GM12878 (cell line): ENCODE measurements at regions not wholly inside any gene's neighbourhood (a gene's known extent, or its start where the extent isn't known, plus 50 kb on each side); places are given as distances from the start of the nearest gene placed in this dataset.

Source experiments
- ATAC-seq: fragments of 200-7000 bp; cut with Tn5 transposase; 3 replicates; pipeline ENCODE4 v1.9.1; 2020; ENCODE audit warnings: mild to moderate bottlenecking, moderate library complexity
- BruUV-seq: library from RNA; stranded (reverse); fragments of 400-500 nt; replicated peaks from 2 replicates; lab custom pipeline; 2021; lab: Mats Ljungman, UMichigan
- CTCF ChIA-PET: fragments of 300-600 bp; sonication (Branson Sonifier 250); formaldehyde crosslinking; extraction: SDS; loops from one replicate; lab custom pipeline; 2021; ENCODE audit warnings: inconsistent platforms; lab: Yijun Ruan, JAX
- POLR2A ChIA-PET: fragments of 350-600 bp; formaldehyde crosslinking; extraction: SDS; loops from one replicate; lab custom pipeline; 2021; ENCODE audit warnings: inconsistent platforms; lab: Charles Lee
- RAD21 ChIA-PET: fragments of 300-600 bp; sonication (Branson Sonifier 250); formaldehyde crosslinking; loops from one replicate; lab custom pipeline; 2023; ENCODE audit warnings: antibody characterized with exemption; ENCODE audit not compliant: unreplicated experiment; lab: Charles Lee
- SMC1A ChIA-PET: fragments of 300-600 bp; sonication (Branson Sonifier 250); formaldehyde crosslinking; loops from one replicate; lab custom pipeline; 2023; ENCODE audit not compliant: unreplicated experiment, uncharacterized antibody; lab: Charles Lee
- DNase-seq: peaks from one replicate; pipeline ENCODE4 v3.0.0-alpha.2; 2011; ENCODE audit warnings: low read depth, low spot score
- FAIRE-seq: peaks from 3 replicates; lab custom pipeline; 2011; peaks lifted over from hg19 to GRCh38; lab: Jason Lieb, UNC
- H2AFZ ChIP-seq: 2 replicates; pipeline ENCODE4 v1.6.0; 2011; ENCODE audit warnings: low read depth, low read length, control low read depth; ENCODE audit not compliant: control insufficient read depth
- H3K27ac ChIP-seq: 2 replicates; pipeline ENCODE4 v1.5.1; 2011; ENCODE audit warnings: control low read depth; ENCODE audit not compliant: control insufficient read depth, insufficient read depth
- H3K27me3 ChIP-seq, 2 experiments: replicated peaks in 1 of 2; 2 replicates each; pipeline versions ENCODE4 v1.6.0 to v1.6.1; 2011; ENCODE audit warnings: low read length in 1 of 2; ENCODE audit not compliant: control insufficient read depth in 2 of 2, insufficient read depth in 2 of 2
- H3K36me3 ChIP-seq, 2 experiments: 2 replicates each; pipeline ENCODE4 v1.5.1; 2011; ENCODE audit warnings: low read length in 1 of 2; ENCODE audit not compliant: control insufficient read depth in 2 of 2, insufficient read depth in 2 of 2
- H3K4me1 ChIP-seq: 2 replicates; pipeline ENCODE4 v1.6.1; 2011; ENCODE audit warnings: mild to moderate bottlenecking, low read length, moderate library complexity, mixed read lengths; ENCODE audit not compliant: control insufficient read depth, insufficient read depth
- H3K4me2 ChIP-seq: 2 replicates; pipeline ENCODE4 v1.6.0; 2011; ENCODE audit warnings: control low read depth; ENCODE audit not compliant: control insufficient read depth, insufficient read depth
- H3K4me3 ChIP-seq: fragments of 200-600 bp; sonication (generic); 2 replicates; pipeline ENCODE4 v1.5.1; 2016
- H3K79me2 ChIP-seq: 2 replicates; pipeline ENCODE4 v1.6.0; 2011; ENCODE audit warnings: low read length; ENCODE audit not compliant: control insufficient read depth, insufficient read depth
- H3K9ac ChIP-seq: 2 replicates; pipeline ENCODE4 v1.8.0; 2011; ENCODE audit warnings: low read length, control low read depth, mixed read lengths; ENCODE audit not compliant: control insufficient read depth, insufficient read depth
- H3K9me3 ChIP-seq: replicated peaks from 3 replicates; pipeline ENCODE4 v1.5.1; 2011; ENCODE audit warnings: mild to moderate bottlenecking, low read length; ENCODE audit not compliant: control insufficient read depth, insufficient read depth
- H4K20me1 ChIP-seq: 2 replicates; pipeline ENCODE4 v1.6.0; 2011; ENCODE audit not compliant: control insufficient read depth, insufficient read depth
- CBX3 ChIP-seq: fragments of 200-600 bp; sonication (generic); IDR thresholded peaks from 2 replicates; pipeline ENCODE4 v1.6.1; 2016; ENCODE audit warnings: low read depth, borderline replicate concordance
- FOS ChIP-seq: IDR thresholded peaks from 3 replicates; pipeline ENCODE4 v1.6.1; 2011; ENCODE audit warnings: borderline replicate concordance; ENCODE audit not compliant: insufficient read length; ENCODE audit errors: extremely low read depth
- NFYB ChIP-seq: IDR thresholded peaks from 2 replicates; pipeline ENCODE4 v1.6.1; 2011; ENCODE audit warnings: low read depth, mild to moderate bottlenecking, low read length, improper control_type of control experiment, moderate library complexity; ENCODE audit not compliant: insufficient read depth
- POLR2A ChIP-seq: IDR thresholded peaks from 2 replicates; pipeline ENCODE4 v1.6.1; 2011; ENCODE audit warnings: low read depth, mild to moderate bottlenecking, low read length
- POLR2AphosphoS2 ChIP-seq: IDR thresholded peaks from 2 replicates; pipeline ENCODE4 v1.6.1; 2011; ENCODE audit warnings: low read depth, mild to moderate bottlenecking, low read length, improper control_type of control experiment, moderate library complexity
- RAD21 ChIP-seq: IDR thresholded peaks from 2 replicates; pipeline ENCODE4 v1.6.1; 2011; ENCODE audit warnings: mild to moderate bottlenecking, low read depth, low read length, moderate library complexity; ENCODE audit not compliant: insufficient read depth
- RB1 ChIP-seq: fragments of 450-650 bp; formaldehyde crosslinking; IDR thresholded peaks from 2 replicates; pipeline ENCODE4 v1.6.1; 2017; ENCODE audit warnings: mild to moderate bottlenecking, borderline replicate concordance
- SMAD1 ChIP-seq: fragments of 450-650 bp; IDR thresholded peaks from 2 replicates; pipeline ENCODE4 v1.6.1; 2018; ENCODE audit warnings: mild to moderate bottlenecking, low read depth; ENCODE audit not compliant: partially characterized antibody
- SP1 ChIP-seq: IDR thresholded peaks from one replicate; pipeline ENCODE4 v1.6.1; 2011; ENCODE audit warnings: low read depth, low read length
- SREBF2 ChIP-seq: IDR thresholded peaks from 2 replicates; pipeline ENCODE4 v1.6.1; 2012; ENCODE audit warnings: mild to moderate bottlenecking, low read length
- TCF7 ChIP-seq: IDR thresholded peaks from 2 replicates; pipeline ENCODE4 v1.6.1; 2014; ENCODE audit warnings: antibody characterized with exemption, borderline replicate concordance
- ZBED1 ChIP-seq: IDR thresholded peaks from 2 replicates; pipeline ENCODE4 v1.6.1; 2016; ENCODE audit warnings: borderline replicate concordance
- ZNF622 ChIP-seq: fragments of 450-650 bp; IDR thresholded peaks from 2 replicates; pipeline ENCODE4 v1.6.1; 2017; ENCODE audit warnings: mild to moderate bottlenecking, inconsistent platforms
- WGBS: methylation state at CpG from one replicate; pipeline ENCODE4 v1.1.6; 2016; ENCODE audit warnings: low lambda C conversion rate; ENCODE audit not compliant: insufficient replicate concordance, insufficient coverage; ENCODE audit errors: missing lambda C conversion rate; 5-methylcytosine and 5-hydroxymethylcytosine counted together
- in situ Hi-C: fragments of 300-500 bp; cut with MboI; formaldehyde crosslinking; loops from 9 replicates; pipeline ENCODE4 v1.14.3; 2018; ENCODE audit warnings: mixed read lengths
- intact Hi-C: fragments of 100-400 bp; cut with micrococcal nuclease; formaldehyde crosslinking; loops from one replicate; pipeline ENCODE4 v1.14.2; 2022; ENCODE audit not compliant: unreplicated experiment
- TF ChIP-seq, protein P1 (sequence below): fragments of 450-650 bp; IDR thresholded peaks from 2 replicates; pipeline ENCODE4 v1.6.1; 2017; ENCODE audit warnings: mild to moderate bottlenecking
- TF ChIP-seq, protein P2 (sequence below): fragments of 450-650 bp; IDR thresholded peaks from 2 replicates; pipeline ENCODE4 v1.6.1; 2017; ENCODE audit warnings: antibody characterized with exemption, mild to moderate bottlenecking, moderate library complexity
- TF ChIP-seq, protein P3 (sequence below): fragments of 450-650 bp; IDR thresholded peaks from 2 replicates; pipeline ENCODE4 v1.6.1; 2017; ENCODE audit warnings: mild to moderate bottlenecking, low read depth, inconsistent platforms; ENCODE audit not compliant: poor library complexity, severe bottlenecking
- TF ChIP-seq, protein P4 (sequence below): fragments of 450-650 bp; formaldehyde crosslinking; IDR thresholded peaks from 2 replicates; pipeline ENCODE4 v1.4.0; 2022; ENCODE audit warnings: mild to moderate bottlenecking, moderate library complexity

DNA sequence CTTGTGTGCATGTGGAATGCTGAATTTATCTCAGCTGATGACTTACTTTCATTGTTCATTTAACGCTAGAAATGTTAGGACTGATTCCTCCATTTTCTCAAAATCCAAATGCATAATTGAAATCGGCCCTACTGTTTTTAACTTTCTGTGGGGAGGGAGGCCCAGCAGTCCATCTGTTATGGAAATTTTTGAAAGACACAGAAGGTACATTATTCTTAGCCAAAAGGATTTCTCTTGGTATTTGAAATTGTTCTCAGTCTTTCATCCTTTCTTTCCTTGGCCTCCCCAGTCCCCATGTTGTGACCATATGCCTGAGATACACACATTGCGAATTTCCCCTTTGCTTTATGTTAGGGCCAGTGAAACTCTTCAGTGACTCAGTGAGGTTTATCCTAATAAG is 549.9 kb downstream of the IRX1 start:
- Histone ChIP-seq H3K4me1 (no peaks in the 10 kb centered on the region), H3K9me3 (no peaks in the 10 kb centered on the region; the same call in 2 of the 3 replicates), H2AFZ (no peak overlapping the region), H3K4me3 (no peak overlapping the region), H3K27ac (no peak overlapping the region), H3K36me3 (no peaks in the 10 kb centered on the region), H3K79me2 (no peaks in the 10 kb centered on the region), H3K27me3 (no peaks in the 10 kb centered on the region), H3K9ac (no peak overlapping the region), H3K4me2 (no peak overlapping the region), H4K20me1 (no peaks in the 10 kb centered on the region)
- ChIA-PET CTCF (no interaction called here), RAD21 (no interaction called here), POLR2A (no interaction called here), SMC1A (no interaction called here)
- intact Hi-C loops: no loop called here
- DNase-seq: no peak
- BruUV-seq: no TSS peak
- in situ Hi-C loops: no loop called here
- no peak for ATAC-seq
- WGBS: 5% methylated on average over 3 of the region's 3 CpGs
- no peak for FAIRE-seq
- no peak for TF ChIP-seq RB1
- no peak for TF ChIP-seq SMAD1
- no peak for TF ChIP-seq FOS
- TF ChIP-seq SP1: no peak
- TF ChIP-seq TCF7: no peak
- TF ChIP-seq CBX3: no peak
- TF ChIP-seq ZBED1: no peak
- TF ChIP-seq ZNF622: no peak
- TF ChIP-seq, protein P1, sequence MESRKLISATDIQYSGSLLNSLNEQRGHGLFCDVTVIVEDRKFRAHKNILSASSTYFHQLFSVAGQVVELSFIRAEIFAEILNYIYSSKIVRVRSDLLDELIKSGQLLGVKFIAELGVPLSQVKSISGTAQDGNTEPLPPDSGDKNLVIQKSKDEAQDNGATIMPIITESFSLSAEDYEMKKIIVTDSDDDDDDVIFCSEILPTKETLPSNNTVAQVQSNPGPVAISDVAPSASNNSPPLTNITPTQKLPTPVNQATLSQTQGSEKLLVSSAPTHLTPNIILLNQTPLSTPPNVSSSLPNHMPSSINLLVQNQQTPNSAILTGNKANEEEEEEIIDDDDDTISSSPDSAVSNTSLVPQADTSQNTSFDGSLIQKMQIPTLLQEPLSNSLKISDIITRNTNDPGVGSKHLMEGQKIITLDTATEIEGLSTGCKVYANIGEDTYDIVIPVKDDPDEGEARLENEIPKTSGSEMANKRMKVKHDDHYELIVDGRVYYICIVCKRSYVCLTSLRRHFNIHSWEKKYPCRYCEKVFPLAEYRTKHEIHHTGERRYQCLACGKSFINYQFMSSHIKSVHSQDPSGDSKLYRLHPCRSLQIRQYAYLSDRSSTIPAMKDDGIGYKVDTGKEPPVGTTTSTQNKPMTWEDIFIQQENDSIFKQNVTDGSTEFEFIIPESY: no peak
- TF ChIP-seq, protein P2, sequence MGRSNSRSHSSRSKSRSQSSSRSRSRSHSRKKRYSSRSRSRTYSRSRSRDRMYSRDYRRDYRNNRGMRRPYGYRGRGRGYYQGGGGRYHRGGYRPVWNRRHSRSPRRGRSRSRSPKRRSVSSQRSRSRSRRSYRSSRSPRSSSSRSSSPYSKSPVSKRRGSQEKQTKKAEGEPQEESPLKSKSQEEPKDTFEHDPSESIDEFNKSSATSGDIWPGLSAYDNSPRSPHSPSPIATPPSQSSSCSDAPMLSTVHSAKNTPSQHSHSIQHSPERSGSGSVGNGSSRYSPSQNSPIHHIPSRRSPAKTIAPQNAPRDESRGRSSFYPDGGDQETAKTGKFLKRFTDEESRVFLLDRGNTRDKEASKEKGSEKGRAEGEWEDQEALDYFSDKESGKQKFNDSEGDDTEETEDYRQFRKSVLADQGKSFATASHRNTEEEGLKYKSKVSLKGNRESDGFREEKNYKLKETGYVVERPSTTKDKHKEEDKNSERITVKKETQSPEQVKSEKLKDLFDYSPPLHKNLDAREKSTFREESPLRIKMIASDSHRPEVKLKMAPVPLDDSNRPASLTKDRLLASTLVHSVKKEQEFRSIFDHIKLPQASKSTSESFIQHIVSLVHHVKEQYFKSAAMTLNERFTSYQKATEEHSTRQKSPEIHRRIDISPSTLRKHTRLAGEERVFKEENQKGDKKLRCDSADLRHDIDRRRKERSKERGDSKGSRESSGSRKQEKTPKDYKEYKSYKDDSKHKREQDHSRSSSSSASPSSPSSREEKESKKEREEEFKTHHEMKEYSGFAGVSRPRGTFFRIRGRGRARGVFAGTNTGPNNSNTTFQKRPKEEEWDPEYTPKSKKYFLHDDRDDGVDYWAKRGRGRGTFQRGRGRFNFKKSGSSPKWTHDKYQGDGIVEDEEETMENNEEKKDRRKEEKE: no peak
- no peak for TF ChIP-seq POLR2AphosphoS2
- no peak for TF ChIP-seq SREBF2
- TF ChIP-seq, protein P3, sequence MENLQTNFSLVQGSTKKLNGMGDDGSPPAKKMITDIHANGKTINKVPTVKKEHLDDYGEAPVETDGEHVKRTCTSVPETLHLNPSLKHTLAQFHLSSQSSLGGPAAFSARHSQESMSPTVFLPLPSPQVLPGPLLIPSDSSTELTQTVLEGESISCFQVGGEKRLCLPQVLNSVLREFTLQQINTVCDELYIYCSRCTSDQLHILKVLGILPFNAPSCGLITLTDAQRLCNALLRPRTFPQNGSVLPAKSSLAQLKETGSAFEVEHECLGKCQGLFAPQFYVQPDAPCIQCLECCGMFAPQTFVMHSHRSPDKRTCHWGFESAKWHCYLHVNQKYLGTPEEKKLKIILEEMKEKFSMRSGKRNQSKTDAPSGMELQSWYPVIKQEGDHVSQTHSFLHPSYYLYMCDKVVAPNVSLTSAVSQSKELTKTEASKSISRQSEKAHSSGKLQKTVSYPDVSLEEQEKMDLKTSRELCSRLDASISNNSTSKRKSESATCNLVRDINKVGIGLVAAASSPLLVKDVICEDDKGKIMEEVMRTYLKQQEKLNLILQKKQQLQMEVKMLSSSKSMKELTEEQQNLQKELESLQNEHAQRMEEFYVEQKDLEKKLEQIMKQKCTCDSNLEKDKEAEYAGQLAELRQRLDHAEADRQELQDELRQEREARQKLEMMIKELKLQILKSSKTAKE: no peak
- no peak for TF ChIP-seq NFYB
- TF ChIP-seq RAD21: no peak
- no peak for TF ChIP-seq POLR2A
- TF ChIP-seq, protein P4, sequence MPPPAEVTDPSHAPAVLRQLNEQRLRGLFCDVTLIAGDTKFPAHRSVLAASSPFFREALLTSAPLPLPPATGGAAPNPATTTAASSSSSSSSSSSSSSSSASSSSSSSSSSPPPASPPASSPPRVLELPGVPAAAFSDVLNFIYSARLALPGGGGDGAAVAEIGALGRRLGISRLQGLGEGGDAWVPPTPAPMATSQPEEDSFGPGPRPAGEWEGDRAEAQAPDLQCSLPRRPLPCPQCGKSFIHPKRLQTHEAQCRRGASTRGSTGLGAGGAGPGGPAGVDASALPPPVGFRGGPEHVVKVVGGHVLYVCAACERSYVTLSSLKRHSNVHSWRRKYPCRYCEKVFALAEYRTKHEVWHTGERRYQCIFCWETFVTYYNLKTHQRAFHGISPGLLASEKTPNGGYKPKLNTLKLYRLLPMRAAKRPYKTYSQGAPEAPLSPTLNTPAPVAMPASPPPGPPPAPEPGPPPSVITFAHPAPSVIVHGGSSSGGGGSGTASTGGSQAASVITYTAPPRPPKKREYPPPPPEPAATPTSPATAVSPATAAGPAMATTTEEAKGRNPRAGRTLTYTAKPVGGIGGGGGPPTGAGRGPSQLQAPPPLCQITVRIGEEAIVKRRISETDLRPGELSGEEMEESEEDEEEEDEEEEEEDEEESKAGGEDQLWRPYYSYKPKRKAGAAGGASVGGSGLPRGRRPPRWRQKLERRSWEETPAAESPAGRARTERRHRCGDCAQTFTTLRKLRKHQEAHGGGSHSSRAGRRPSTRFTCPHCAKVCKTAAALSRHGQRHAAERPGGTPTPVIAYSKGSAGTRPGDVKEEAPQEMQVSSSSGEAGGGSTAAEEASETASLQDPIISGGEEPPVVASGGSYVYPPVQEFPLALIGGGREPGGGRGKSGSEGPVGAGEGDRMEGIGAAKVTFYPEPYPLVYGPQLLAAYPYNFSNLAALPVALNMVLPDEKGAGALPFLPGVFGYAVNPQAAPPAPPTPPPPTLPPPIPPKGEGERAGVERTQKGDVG (CRISPR knock-in tag): no peak
